ENCODE measurements at regions not wholly inside any gene's neighbourhood (a gene's known extent, or its start where the extent isn't known, plus 50 kb on each side); places are given as distances from the start of the nearest gene placed in this dataset.

- H3K9me3 Mint-ChIP-seq (ENCODE audit: low read depth), result peaks cover under 1% of the 10 kb centered on the region
- H3K36me3 Mint-ChIP-seq (ENCODE audit: low read depth), result no peaks in the 10 kb centered on the region
- DNase-seq (ENCODE audit: low spot score), result no peak
- H3K4me1 Mint-ChIP-seq (ENCODE audit: low read depth), result no peaks in the 10 kb centered on the region
- H3K27ac Mint-ChIP-seq (ENCODE audit: unreplicated experiment), result no peak overlapping the region
- H3K27me3 Mint-ChIP-seq (ENCODE audit: low read depth), result peaks cover 12% of the 10 kb centered on the region
- H3K4me3 Mint-ChIP-seq (ENCODE audit: unreplicated experiment), result no peak overlapping the region
- no peak for TF ChIP-seq CTCF (IDR thresholded peaks at IDR 0.05)
These were observed 108.6 kb upstream of the DOK5 start for GRCh38 chr20:54366669-54367344.

GRCh38 chr20:54368570-54368969 is 106.8 kb upstream of the DOK5 start:
- no peak for DNase-seq (ENCODE audit: low spot score)
- no peaks in the 10 kb centered on the region for H3K4me1 Mint-ChIP-seq (ENCODE audit: low read depth)
- H3K27me3 Mint-ChIP-seq (ENCODE audit: low read depth), result peaks cover 25% of the 10 kb centered on the region
- H3K4me3 Mint-ChIP-seq (ENCODE audit: unreplicated experiment), result no peak overlapping the region
- H3K27ac Mint-ChIP-seq (ENCODE audit: unreplicated experiment), result no peak overlapping the region
- peaks cover 11% of the 10 kb centered on the region for H3K9me3 Mint-ChIP-seq (ENCODE audit: low read depth)
- H3K36me3 Mint-ChIP-seq (ENCODE audit: low read depth), result no peaks in the 10 kb centered on the region
- no peak for TF ChIP-seq CTCF (IDR thresholded peaks at IDR 0.05)

GRCh38 chr20:54372313-54372712 is 103.1 kb upstream of the DOK5 start:
- Mint-ChIP-seq H3K36me3 (ENCODE audit: low read depth) (no peaks in the 10 kb centered on the region), H3K9me3 (ENCODE audit: low read depth) (peaks cover 13% of the 10 kb centered on the region), H3K27me3 (ENCODE audit: low read depth) (peaks cover 18% of the 10 kb centered on the region), H3K27ac (ENCODE audit: unreplicated experiment) (no peak overlapping the region), H3K4me1 (ENCODE audit: low read depth) (no peaks in the 10 kb centered on the region), H3K4me3 (ENCODE audit: unreplicated experiment) (no peak overlapping the region)
- no peak for DNase-seq (ENCODE audit: low spot score)
- no peak for TF ChIP-seq CTCF (IDR thresholded peaks at IDR 0.05)

- H3K9me3 Mint-ChIP-seq (ENCODE audit: low read depth), result peaks cover 2% of the 10 kb centered on the region
- TF ChIP-seq CTCF (IDR thresholded peaks at IDR 0.05), result no peak
- H3K27me3 Mint-ChIP-seq (ENCODE audit: low read depth), result peaks cover 25% of the 10 kb centered on the region
- peaks cover 1% of the 10 kb centered on the region for H3K36me3 Mint-ChIP-seq (ENCODE audit: low read depth)
- H3K4me1 Mint-ChIP-seq (ENCODE audit: low read depth), result no peaks in the 10 kb centered on the region
- no peak overlapping the region for H3K27ac Mint-ChIP-seq (ENCODE audit: unreplicated experiment)
- no peak for DNase-seq (ENCODE audit: low spot score)
- no peak overlapping the region for H3K4me3 Mint-ChIP-seq (ENCODE audit: unreplicated experiment)
These were observed 97.2 kb upstream of the DOK5 start for GRCh38 chr20:54377992-54378773.

- H3K27ac Mint-ChIP-seq (ENCODE audit: unreplicated experiment), result no peak overlapping the region
- H3K27me3 Mint-ChIP-seq (ENCODE audit: low read depth), result peaks cover 29% of the 10 kb centered on the region
- H3K4me1 Mint-ChIP-seq (ENCODE audit: low read depth), result no peaks in the 10 kb centered on the region
- peaks cover 2% of the 10 kb centered on the region for H3K9me3 Mint-ChIP-seq (ENCODE audit: low read depth)
- H3K36me3 Mint-ChIP-seq (ENCODE audit: low read depth), result peaks cover 1% of the 10 kb centered on the region
- DNase-seq (ENCODE audit: low spot score), result no peak
- TF ChIP-seq CTCF (IDR thresholded peaks at IDR 0.05), result no peak
- H3K4me3 Mint-ChIP-seq (ENCODE audit: unreplicated experiment), result no peak overlapping the region
These were observed 95.4 kb upstream of the DOK5 start for GRCh38 chr20:54379893-54380584.
